GM18861 (cell line): ENCODE measurements at regions not wholly inside any gene's neighbourhood (a gene's known extent, or its start where the extent isn't known, plus 50 kb on each side); places are given as distances from the start of the nearest gene placed in this dataset.

ENCODE experiments used
- ATAC-seq: cut with Tn5 transposase; IDR thresholded peaks from one replicate; pipeline ENCODE4 v1.9.1; 2021; ENCODE audit not compliant: unreplicated experiment

GRCh38 chr16:51698647-51699046 is 547.6 kb upstream of the SALL1 start:
- no peak for ATAC-seq

DNA sequence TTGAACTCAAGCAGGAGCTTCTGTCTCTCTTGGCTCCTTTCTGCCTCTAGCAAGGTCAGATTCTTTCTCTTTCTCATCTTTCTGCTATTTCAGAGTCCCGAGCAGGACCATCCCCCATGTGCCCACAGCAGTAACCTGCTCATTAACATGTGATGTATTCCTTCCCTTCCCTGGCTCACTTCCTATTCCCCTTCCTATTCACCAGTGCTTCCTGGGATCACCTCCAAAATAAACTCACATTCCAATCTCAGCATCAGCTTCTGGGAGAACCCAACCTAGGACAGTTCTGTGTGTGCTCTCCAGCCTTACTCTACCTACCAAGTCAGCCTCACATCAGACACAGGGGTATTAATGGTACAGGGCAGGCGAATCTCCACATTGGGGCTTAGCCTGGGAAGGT is 546.4 kb upstream of the SALL1 start:
- ATAC-seq: no peak

- no peak for ATAC-seq
Measured at GRCh38 chr16:51696376-51696775, 545.3 kb upstream of the SALL1 start.

DNA sequence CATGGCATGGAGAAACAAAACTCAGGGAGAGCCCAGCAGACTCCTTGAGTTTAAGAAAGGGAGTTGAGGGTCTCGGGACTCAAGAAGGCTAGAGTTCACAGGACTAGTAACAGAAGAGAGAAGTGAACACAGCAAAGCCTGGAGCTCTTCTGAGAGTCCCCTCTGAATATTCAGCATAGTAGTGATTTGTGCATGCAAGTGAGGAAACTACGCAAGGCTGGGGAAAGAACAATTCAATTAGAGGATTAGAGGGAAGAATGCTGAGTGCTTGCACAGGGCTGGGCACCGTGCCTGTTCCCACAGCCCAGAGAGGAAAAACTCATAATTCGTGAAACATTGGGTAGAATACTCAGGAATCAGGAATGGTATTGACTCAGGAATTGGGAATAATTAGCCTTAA is 540.0 kb upstream of the SALL1 start:
- no peak for ATAC-seq

GRCh38 chr16:51685498-51685897 is 534.4 kb upstream of the SALL1 start:
- no peak for ATAC-seq

- no peak for ATAC-seq
Measured at GRCh38 chr16:51683882-51684281, 532.8 kb upstream of the SALL1 start.

- ATAC-seq: no peak
Measured at GRCh38 chr16:51682905-51683304, 531.8 kb upstream of the SALL1 start.

DNA sequence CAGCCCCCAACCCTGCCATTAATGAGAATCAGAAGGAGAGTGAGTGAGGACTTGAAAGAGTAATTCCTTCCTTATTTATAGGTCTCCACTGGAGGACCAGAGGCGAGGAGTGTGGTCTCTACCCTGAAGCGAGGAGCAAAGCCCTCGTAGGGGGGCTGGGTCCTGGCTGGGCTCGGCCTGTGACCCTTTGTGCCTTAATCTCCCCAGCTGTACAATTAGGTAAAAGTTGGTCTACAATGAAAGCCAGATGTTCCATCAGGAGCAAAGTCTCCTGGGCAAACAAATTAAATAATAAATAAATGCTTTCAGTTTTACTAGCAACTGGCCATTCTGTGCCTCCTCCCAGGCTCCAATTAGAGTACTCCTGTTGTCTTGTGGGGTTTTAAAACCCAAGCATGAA is 523.5 kb upstream of the SALL1 start:
- ATAC-seq: no peak

- no peak for ATAC-seq
Measured at GRCh38 chr16:51670527-51670926, 519.5 kb upstream of the SALL1 start.

- ATAC-seq: no peak
Measured at GRCh38 chr16:51666821-51667220, 515.8 kb upstream of the SALL1 start.

DNA sequence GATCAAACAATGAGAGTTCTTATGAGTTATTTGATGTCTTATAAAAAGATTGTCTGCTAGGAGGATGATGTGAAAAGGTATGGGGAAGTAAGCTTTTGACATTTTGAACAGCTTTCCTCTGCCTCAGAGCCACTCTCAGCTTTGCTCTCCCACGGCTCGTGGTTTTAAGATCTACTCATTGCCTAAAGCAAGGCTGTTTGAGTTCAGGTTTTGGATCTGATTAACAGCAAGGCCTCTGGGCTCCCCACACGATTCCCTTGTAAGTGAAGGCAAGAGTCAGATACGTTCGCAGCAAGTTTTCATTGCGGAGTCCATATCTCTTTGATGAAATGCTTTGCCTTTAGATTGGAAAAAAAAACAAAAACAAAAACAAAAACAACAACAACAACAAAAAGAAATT is 515.0 kb upstream of the SALL1 start:
- no peak for ATAC-seq

DNA sequence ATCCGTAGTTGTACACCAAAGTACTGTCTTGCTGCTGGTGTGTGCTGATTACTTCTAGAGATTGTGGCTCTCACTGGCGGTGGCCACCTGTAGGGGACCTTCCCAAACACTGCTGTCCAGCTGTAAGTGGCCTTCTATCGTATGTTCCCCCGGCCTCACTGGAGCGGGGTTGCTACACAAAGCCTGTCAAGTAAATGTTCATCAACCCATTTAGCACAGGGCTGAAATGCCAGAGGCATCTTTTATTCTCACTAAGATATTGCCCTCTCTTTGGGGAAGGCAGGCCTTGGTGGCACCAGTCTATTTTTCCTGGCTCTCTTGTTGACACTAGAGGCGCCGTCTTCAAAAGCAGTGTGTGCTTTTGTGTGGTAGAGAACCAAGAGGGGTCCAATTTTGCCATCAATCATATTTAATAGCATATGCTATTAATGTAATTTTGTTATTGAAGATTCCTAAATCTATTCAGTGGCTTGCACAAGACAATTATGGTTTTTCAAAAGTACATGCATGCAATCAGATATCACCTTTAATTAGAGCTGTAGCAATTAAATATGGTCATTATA is 514.4 kb upstream of the SALL1 start:
- no peak for ATAC-seq

- ATAC-seq: no peak
Measured at GRCh38 chr16:51658531-51658930, 507.5 kb upstream of the SALL1 start.

DNA sequence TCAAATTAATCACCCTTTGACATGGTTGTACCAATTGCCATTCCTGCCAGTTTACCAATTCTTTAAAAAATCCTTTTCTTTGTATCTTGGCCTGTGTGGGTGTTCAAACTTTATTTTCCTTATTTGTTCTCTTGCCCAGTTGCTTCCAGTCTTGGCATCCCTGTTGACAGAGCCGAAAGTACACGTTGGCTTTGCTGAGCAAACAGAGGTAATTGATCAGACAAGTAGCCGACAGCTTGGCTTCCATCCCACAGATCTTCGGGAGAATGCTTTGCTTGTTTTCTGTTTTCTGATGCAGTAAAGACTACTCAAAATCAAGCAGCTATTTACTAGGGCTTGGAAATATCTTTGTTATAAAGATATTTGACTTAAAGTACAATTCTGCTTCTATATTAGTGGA is 506.8 kb upstream of the SALL1 start:
- no peak for ATAC-seq

DNA sequence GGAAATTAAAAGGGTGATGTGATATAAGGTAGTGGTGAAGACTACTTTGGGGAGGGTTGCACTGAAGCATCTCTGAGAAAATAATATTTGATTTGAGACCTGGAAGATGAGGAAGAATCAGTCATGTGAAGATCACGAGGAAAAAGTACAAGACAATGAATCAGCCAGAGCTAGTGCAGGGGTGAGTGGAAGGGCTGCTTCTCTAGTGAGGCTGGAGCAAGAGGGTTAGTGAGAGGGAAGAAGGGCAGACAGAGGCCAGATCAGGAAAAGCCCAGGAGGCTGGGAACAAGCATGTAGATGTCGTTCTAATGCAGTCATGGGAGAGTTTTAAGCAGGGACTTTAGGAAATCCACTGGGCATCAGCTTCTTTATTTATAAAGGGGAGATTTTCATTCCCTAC is 504.2 kb upstream of the SALL1 start:
- ATAC-seq: no peak

- ATAC-seq: no peak
Measured at GRCh38 chr16:51651061-51651466, 500.0 kb upstream of the SALL1 start.

- no peak for ATAC-seq
Measured at GRCh38 chr16:51649631-51650030, 498.6 kb upstream of the SALL1 start.

DNA sequence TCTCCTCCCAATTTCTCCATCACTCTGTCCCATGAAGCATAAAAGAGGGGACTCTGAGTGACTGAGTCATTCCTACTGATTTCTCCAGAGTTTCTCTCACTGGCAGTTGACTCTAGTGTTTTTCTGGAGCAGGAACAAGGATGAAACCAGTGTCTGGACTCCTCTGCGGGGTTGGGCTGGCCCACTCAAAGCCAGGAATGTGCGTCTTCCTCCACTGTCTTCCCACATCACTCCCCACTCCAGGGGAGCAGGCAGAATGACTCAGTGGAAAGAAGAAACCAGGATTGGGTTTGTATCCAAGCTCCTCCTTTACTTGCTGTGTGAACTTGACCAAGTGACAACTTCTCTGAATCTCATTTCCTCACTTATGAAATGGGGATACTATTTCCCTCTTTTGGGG is 497.5 kb upstream of the SALL1 start:
- no peak for ATAC-seq

- ATAC-seq: no peak
Measured at GRCh38 chr16:51641191-51641765, 490.2 kb upstream of the SALL1 start.

GRCh38 chr16:51640196-51640595 is 489.1 kb upstream of the SALL1 start:
- ATAC-seq: no peak

DNA sequence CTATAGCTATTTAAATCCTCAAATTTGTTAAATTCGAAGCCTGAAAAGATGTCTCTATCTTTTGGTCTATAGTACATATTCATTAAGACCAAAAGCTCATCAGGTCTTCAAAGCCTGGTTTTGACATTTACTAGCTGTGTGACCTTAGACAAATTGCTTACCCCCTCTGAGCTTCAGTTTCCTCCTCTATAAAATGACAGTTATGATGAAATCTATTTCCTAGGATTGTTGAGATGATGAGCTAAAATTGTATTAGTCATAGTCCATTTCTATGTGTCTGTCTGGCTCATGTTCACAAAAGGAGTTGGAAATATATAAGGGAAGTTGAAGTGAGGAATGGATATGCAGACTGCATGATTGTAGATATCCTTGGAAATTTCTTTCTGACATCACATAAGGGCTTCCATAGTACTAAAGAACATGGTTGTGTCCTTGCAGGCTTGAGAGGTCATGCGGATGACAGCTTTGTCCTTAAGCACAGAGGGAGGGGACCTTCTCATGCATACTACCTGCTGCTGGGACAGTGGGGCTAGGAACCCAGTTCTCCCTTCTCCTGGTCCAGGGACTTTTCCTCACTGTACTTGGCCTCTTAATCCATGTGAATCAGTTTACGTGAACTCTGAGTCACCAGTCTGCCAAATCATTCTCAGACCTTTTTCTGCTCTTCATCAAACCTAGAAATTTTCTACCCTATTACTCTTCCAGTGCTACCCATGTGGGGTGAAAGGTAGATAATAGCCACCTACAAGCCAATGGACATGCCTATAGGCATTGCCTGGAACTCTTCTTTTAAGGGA is 487.5 kb upstream of the SALL1 start:
- ATAC-seq: no peak

DNA sequence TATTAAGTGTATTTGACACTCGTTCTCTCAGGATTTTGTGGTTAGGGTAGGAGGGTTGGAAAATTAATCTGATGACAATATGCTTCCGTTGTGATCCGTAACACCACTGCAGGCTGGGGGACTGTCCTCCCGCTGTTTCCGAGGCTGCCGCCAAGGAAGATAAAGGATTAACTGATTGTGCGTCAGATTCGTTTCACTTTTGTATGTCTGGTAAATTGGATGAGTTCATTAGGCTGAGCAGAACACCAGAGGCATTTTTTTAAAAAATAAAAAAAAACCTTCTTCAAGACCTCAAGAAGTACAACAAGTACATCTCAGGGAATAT is 486.7 kb upstream of the SALL1 start:
- ATAC-seq: no peak
